ENCODE measurements at regions not wholly inside any gene's neighbourhood (a gene's known extent, or its start where the extent isn't known, plus 50 kb on each side); places are given as distances from the start of the nearest gene placed in this dataset.

- Mint-ChIP-seq H3K9me3 (peaks cover 0 to 2% (median 0%) of the 10 kb centered on the region in 7 donors), H3K36me3 (peaks cover 21% of the 10 kb centered on the region), H3K4me1 (peaks cover 6 to 47% (median 17%) of the 10 kb centered on the region in 4 donors), H3K27me3 (no peaks in the 10 kb centered on the region), H3K4me3 (peak overlapping the region in 1 of 4 donors; percentile 3), H3K27ac (peak overlapping the region in 1 of 3 donors; percentile 9)
- Histone ChIP-seq H3K4me3 (ENCODE audit: low read depth, low read length) (no peak overlapping the region), H3K9me3 (ENCODE audit: control insufficient read depth in 2 of 2, low read length in 2 of 2) (no peaks in the 10 kb centered on the region), H3K27ac (ENCODE audit: insufficient read depth, low read length, poor library complexity, severe bottlenecking) (no peak overlapping the region), H3K36me3 (ENCODE audit: control insufficient read depth, insufficient read depth, low read length) (no peaks in the 10 kb centered on the region), H3K27me3 (ENCODE audit: control insufficient read depth, insufficient read depth, low read length) (no peaks in the 10 kb centered on the region), H3K4me1 (ENCODE audit: control insufficient read depth, insufficient read depth, low read length, poor library complexity, severe bottlenecking) (no peaks in the 10 kb centered on the region)
- ATAC-seq (ENCODE audit: low read depth in 2 of 2) (no peak), DNase-seq (no peak)
Measured at GRCh38 chr13:74305876-74306275, 171.7 kb upstream of the KLF12 start.

DNA sequence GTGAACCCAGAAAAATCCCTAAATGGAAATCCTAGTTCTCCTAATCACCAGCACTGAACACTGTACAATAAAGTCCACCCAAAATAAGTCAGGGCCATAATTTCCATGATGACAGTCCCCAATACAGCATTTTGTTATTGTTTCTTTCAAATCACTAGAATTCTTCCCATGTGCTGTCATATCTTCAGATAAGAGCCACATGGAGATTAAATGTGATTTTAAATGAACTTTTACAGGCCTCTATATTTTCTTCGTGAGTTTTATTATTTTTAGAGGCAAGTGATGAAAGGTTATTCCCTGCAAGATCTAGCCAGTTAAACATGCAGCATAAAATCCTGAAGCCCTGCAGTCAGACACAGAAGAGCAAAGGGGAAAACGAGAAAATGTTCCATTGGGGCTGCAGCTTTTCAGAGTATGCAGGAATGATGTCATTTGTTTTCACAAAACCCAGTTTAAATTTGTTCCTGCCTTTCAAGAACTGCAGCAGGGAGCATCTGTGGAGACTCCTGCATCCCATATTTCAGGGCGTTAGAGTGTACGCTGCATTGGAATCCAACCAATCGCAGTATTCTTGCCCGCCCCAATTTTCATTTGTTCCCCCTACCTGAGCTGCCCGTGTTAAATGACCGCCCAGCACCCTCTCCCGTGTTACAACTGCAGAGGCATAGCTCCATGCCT is 167.2 kb upstream of the KLF12 start:
- H3K36me3 Mint-ChIP-seq: peaks cover 15% of the 10 kb centered on the region
- no peaks in the 10 kb centered on the region for H3K9me3 ChIP-seq (ENCODE audit: control insufficient read depth in 2 of 2, low read length in 2 of 2)

DNA sequence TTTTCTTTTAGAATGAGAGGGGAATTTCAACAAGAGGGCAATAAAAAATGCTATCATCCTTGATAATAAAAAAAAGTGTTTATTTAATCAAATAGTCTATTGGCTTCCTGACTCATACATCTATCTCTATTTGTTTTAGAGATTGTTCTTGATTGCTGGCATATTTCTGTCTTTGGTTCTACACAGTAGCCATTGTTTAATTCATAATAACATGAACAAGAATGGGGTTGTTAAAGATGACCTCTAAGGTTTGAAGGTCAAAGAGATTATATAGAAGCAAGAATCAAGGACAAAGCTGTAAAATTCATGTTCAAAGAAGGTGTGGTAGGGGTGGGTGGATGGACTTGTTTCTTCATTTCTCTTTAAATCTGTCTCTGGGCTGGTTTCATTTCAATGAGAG is 166.0 kb upstream of the KLF12 start:
- peaks cover 22% of the 10 kb centered on the region for H3K36me3 Mint-ChIP-seq
- H3K4me3 Mint-ChIP-seq: no peak overlapping the region
- H3K4me1 Mint-ChIP-seq: peaks cover 0 to 43% (median 18%) of the 10 kb centered on the region in 4 donors
- Histone ChIP-seq H3K9me3 (ENCODE audit: control insufficient read depth in 2 of 2, low read length in 2 of 2) (no peaks in the 10 kb centered on the region), H3K4me3 (ENCODE audit: low read depth, low read length) (no peak overlapping the region), H3K4me1 (ENCODE audit: control insufficient read depth, insufficient read depth, low read length, poor library complexity, severe bottlenecking) (no peaks in the 10 kb centered on the region), H3K27me3 (ENCODE audit: control insufficient read depth, insufficient read depth, low read length) (no peaks in the 10 kb centered on the region), H3K36me3 (ENCODE audit: control insufficient read depth, insufficient read depth, low read length) (no peaks in the 10 kb centered on the region), H3K27ac (ENCODE audit: insufficient read depth, low read length, poor library complexity, severe bottlenecking) (no peak overlapping the region)
- ATAC-seq (ENCODE audit: low read depth in 2 of 2) (no peak), DNase-seq (no peak)
- H3K27me3 Mint-ChIP-seq: no peaks in the 10 kb centered on the region
- H3K9me3 Mint-ChIP-seq: no peaks in the 10 kb centered on the region
- no peak overlapping the region for H3K27ac Mint-ChIP-seq

More for the DNA sequence above, 167.2 kb upstream of the KLF12 start:
- Histone ChIP-seq H3K36me3 (ENCODE audit: control insufficient read depth, insufficient read depth, low read length) (no peaks in the 10 kb centered on the region), H3K27ac (ENCODE audit: insufficient read depth, low read length, poor library complexity, severe bottlenecking) (no peak overlapping the region), H3K4me1 (ENCODE audit: control insufficient read depth, insufficient read depth, low read length, poor library complexity, severe bottlenecking) (no peaks in the 10 kb centered on the region), H3K4me3 (ENCODE audit: low read depth, low read length) (no peak overlapping the region), H3K27me3 (ENCODE audit: control insufficient read depth, insufficient read depth, low read length) (no peaks in the 10 kb centered on the region)
- DNase-seq (no peak), ATAC-seq (ENCODE audit: low read depth in 2 of 2) (no peak)
- Mint-ChIP-seq H3K27me3 (no peaks in the 10 kb centered on the region), H3K27ac (no peak overlapping the region), H3K4me3 (peak overlapping the region in 1 of 4 donors; percentile 27), H3K4me1 (peaks cover 0 to 45% (median 17%) of the 10 kb centered on the region in 4 donors), H3K9me3 (no peaks in the 10 kb centered on the region)

GRCh38 chr13:74299721-74300120 is 165.5 kb upstream of the KLF12 start:
- H3K36me3 Mint-ChIP-seq: peaks cover 27% of the 10 kb centered on the region
- no peaks in the 10 kb centered on the region for H3K27me3 ChIP-seq (ENCODE audit: control insufficient read depth, insufficient read depth, low read length)
- no peak overlapping the region for H3K4me3 Mint-ChIP-seq
- peaks cover 1 to 43% (median 19%) of the 10 kb centered on the region in 4 donors for H3K4me1 Mint-ChIP-seq
- H3K9me3 ChIP-seq (ENCODE audit: control insufficient read depth in 2 of 2, low read length in 2 of 2): no peaks in the 10 kb centered on the region
- peak overlapping the region in 1 of 3 donors; percentile 3 for H3K27ac Mint-ChIP-seq
- no peak overlapping the region for H3K27ac ChIP-seq (ENCODE audit: insufficient read depth, low read length, poor library complexity, severe bottlenecking)
- no peaks in the 10 kb centered on the region for H3K9me3 Mint-ChIP-seq
- H3K4me3 ChIP-seq (ENCODE audit: low read depth, low read length): no peak overlapping the region
- no peaks in the 10 kb centered on the region for H3K27me3 Mint-ChIP-seq
- ATAC-seq (ENCODE audit: low read depth in 2 of 2) (no peak), DNase-seq (no peak)
- no peaks in the 10 kb centered on the region for H3K4me1 ChIP-seq (ENCODE audit: control insufficient read depth, insufficient read depth, low read length, poor library complexity, severe bottlenecking)
- no peaks in the 10 kb centered on the region for H3K36me3 ChIP-seq (ENCODE audit: control insufficient read depth, insufficient read depth, low read length)

GRCh38 chr13:74298923-74299322 is 164.7 kb upstream of the KLF12 start:
- Mint-ChIP-seq H3K27ac (no peak overlapping the region), H3K36me3 (peaks cover 30% of the 10 kb centered on the region)
- ATAC-seq (ENCODE audit: low read depth in 2 of 2): no peak

DNA sequence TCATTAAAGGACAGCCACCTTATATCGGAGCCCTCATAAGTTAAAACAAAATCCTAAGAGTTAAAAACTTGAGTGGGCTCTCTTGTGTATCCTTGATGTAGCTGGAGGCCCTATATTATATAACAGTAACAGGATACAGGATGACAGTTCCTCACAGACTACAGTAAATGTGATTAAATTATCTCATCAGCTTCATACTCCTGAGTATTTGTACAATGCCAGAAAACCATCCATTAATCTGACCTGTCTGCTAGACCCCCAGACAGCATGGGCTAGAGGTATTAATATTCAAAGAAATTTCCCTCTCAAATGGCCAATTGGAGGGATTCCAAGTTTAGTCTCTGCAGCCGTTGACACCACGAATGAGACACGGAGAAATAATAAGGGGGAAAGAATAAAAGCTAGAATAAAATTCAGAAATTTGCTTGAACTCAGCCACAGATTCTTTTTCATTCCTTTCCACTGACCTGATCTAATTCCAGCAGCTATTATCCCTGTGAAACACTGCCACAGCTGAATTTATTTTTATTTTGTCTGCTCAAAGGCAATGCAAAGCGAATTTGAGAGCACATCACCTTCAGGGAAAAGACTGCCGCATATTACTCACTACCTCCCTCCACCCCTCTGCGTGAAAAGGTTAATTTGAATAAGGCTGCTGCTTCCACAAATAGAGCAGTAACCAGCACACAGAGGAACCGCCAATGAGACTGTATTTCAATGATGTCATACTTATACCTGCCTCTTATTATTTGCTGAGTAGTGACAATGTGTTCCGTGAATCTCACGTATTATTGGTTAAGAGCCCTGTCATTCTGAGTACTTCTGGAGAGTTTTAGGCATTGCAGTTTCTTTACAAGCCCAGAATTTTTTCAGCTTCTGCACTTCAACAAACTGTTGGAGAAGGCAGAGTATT is 155.9 kb upstream of the KLF12 start:
- H3K27me3 Mint-ChIP-seq: peaks cover 4% of the 10 kb centered on the region
- H3K27me3 ChIP-seq (ENCODE audit: control insufficient read depth, insufficient read depth, low read length): no peaks in the 10 kb centered on the region
- peaks cover 32 to 83% (median 42%) of the 10 kb centered on the region in 4 donors for H3K4me1 Mint-ChIP-seq
- H3K27ac Mint-ChIP-seq: peak overlapping the region; percentile 33 to 88 (median 68)
- H3K4me1 ChIP-seq (ENCODE audit: control insufficient read depth, insufficient read depth, low read length, poor library complexity, severe bottlenecking): peaks cover 37% of the 10 kb centered on the region
- no peaks in the 10 kb centered on the region for H3K9me3 Mint-ChIP-seq
- H3K4me3 ChIP-seq (ENCODE audit: low read depth, low read length): no peak overlapping the region
- no peaks in the 10 kb centered on the region for H3K36me3 ChIP-seq (ENCODE audit: control insufficient read depth, insufficient read depth, low read length)
- DNase-seq: peak; percentile 43 to 80 (median 63)
- ATAC-seq (ENCODE audit: low read depth in 2 of 2): peak; percentile 64 to 78
- H3K36me3 Mint-ChIP-seq: peaks cover 17% of the 10 kb centered on the region
- no peak overlapping the region for H3K27ac ChIP-seq (ENCODE audit: insufficient read depth, low read length, poor library complexity, severe bottlenecking)
- H3K4me3 Mint-ChIP-seq: peak overlapping the region; percentile 16 to 53 (median 28)
- H3K9me3 ChIP-seq (ENCODE audit: control insufficient read depth in 2 of 2, low read length in 2 of 2): no peaks in the 10 kb centered on the region

More at GRCh38 chr13:74298923-74299322, 164.7 kb upstream of the KLF12 start:
- no peak for DNase-seq
- no peak overlapping the region for H3K27ac ChIP-seq (ENCODE audit: insufficient read depth, low read length, poor library complexity, severe bottlenecking)
- H3K36me3 ChIP-seq (ENCODE audit: control insufficient read depth, insufficient read depth, low read length): no peaks in the 10 kb centered on the region
- H3K4me1 ChIP-seq (ENCODE audit: control insufficient read depth, insufficient read depth, low read length, poor library complexity, severe bottlenecking): no peaks in the 10 kb centered on the region
- no peaks in the 10 kb centered on the region for H3K27me3 ChIP-seq (ENCODE audit: control insufficient read depth, insufficient read depth, low read length)
- H3K4me3 ChIP-seq (ENCODE audit: low read depth, low read length): no peak overlapping the region
- no peaks in the 10 kb centered on the region for H3K27me3 Mint-ChIP-seq
- no peaks in the 10 kb centered on the region for H3K9me3 Mint-ChIP-seq
- no peak overlapping the region for H3K4me3 Mint-ChIP-seq
- H3K9me3 ChIP-seq (ENCODE audit: control insufficient read depth in 2 of 2, low read length in 2 of 2): no peaks in the 10 kb centered on the region
- H3K4me1 Mint-ChIP-seq: peaks cover 4 to 44% (median 20%) of the 10 kb centered on the region in 4 donors

DNA sequence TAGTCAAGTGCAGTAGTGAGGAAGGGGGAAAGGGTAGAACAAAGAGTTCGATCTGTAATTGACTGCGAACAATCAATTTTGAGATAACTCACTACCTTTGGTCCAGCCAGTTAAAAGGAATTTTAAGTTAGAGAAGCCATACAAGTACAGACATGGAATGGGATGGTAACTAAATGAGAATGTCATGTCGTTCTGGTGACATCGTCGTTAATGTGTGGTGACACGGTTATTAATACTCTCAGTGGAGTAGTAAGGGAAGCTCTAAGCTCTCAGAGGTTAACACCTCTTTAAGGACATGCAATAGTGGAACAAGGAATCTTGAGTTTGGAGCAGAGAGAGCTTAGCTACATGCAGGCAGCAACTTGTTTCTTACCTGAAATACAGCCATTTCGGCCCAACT is 154.9 kb upstream of the KLF12 start:
- DNase-seq: no peak
- Mint-ChIP-seq H3K36me3 (peaks cover 10% of the 10 kb centered on the region), H3K27me3 (peaks cover 4% of the 10 kb centered on the region), H3K4me1 (peaks cover 27 to 86% (median 47%) of the 10 kb centered on the region in 4 donors), H3K4me3 (no peak overlapping the region), H3K27ac (peak overlapping the region in 1 of 3 donors; percentile 88), H3K9me3 (no peaks in the 10 kb centered on the region)
- ATAC-seq (ENCODE audit: low read depth in 2 of 2): no peak
- H3K27me3 ChIP-seq (ENCODE audit: control insufficient read depth, insufficient read depth, low read length): no peaks in the 10 kb centered on the region
- H3K36me3 ChIP-seq (ENCODE audit: control insufficient read depth, insufficient read depth, low read length): no peaks in the 10 kb centered on the region
- H3K27ac ChIP-seq (ENCODE audit: insufficient read depth, low read length, poor library complexity, severe bottlenecking): no peak overlapping the region
- no peaks in the 10 kb centered on the region for H3K9me3 ChIP-seq (ENCODE audit: control insufficient read depth in 2 of 2, low read length in 2 of 2)
- H3K4me1 ChIP-seq (ENCODE audit: control insufficient read depth, insufficient read depth, low read length, poor library complexity, severe bottlenecking): peaks cover 37% of the 10 kb centered on the region
- H3K4me3 ChIP-seq (ENCODE audit: low read depth, low read length): no peak overlapping the region
